Astrocyte of the spinal cord (primary cell): ENCODE measurements at regions not wholly inside any gene's neighbourhood (a gene's known extent, or its start where the extent isn't known, plus 50 kb on each side); places are given as distances from the start of the nearest gene placed in this dataset.
"Not testable (repeated sequence)": the region's sequence is repeated elsewhere in the genome, so short reads cannot be mapped to it uniquely, and the experiment has no call there.

Source experiments
- DNase-seq: peaks from one replicate; pipeline ENCODE4 v3.0.0; 2011; ENCODE audit warnings: low read depth, low spot score
- H3K4me3 ChIP-seq: 2 replicates; pipeline ENCODE4 v1.5.1; 2011; ENCODE audit warnings: low read depth, mild to moderate bottlenecking, low read length, moderate library complexity
- in situ Hi-C: cut with HindIII; loops from 2 replicates; pipeline ENCODE4 v1.10.0; 2017; ENCODE audit warnings: low sequenced_read_pairs
- TF ChIP-seq, protein P1 (sequence below): IDR thresholded peaks from 2 replicates; pipeline ENCODE4 v1.5.1; 2012; ENCODE audit warnings: low read depth, mild to moderate bottlenecking, low read length, inconsistent platforms

DNA sequence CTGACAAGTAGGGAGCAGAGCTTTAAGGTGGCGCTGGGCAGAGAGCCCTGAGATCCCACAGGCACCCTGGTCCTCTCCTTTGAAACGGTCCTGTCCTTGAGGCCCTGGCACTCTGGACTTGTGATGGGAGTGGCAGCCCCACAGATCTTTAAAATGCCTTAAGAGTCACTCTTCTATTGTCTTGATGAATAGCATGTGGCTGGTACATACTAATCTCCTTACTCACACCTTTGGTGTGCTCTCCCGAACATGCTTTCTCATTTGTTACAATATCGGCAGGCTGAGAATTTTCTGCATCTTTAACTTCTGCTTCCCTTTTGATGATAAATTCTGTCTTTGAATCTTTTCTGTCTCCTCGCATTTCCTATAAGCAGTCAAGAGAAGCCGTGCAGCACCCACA is 333.8 kb downstream of the TFAP2A start:
- TF ChIP-seq, protein P1, sequence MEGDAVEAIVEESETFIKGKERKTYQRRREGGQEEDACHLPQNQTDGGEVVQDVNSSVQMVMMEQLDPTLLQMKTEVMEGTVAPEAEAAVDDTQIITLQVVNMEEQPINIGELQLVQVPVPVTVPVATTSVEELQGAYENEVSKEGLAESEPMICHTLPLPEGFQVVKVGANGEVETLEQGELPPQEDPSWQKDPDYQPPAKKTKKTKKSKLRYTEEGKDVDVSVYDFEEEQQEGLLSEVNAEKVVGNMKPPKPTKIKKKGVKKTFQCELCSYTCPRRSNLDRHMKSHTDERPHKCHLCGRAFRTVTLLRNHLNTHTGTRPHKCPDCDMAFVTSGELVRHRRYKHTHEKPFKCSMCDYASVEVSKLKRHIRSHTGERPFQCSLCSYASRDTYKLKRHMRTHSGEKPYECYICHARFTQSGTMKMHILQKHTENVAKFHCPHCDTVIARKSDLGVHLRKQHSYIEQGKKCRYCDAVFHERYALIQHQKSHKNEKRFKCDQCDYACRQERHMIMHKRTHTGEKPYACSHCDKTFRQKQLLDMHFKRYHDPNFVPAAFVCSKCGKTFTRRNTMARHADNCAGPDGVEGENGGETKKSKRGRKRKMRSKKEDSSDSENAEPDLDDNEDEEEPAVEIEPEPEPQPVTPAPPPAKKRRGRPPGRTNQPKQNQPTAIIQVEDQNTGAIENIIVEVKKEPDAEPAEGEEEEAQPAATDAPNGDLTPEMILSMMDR, result no peak
- no peak overlapping the region for H3K4me3 ChIP-seq
- no peak for DNase-seq
- in situ Hi-C loops, result no loop called here

DNA sequence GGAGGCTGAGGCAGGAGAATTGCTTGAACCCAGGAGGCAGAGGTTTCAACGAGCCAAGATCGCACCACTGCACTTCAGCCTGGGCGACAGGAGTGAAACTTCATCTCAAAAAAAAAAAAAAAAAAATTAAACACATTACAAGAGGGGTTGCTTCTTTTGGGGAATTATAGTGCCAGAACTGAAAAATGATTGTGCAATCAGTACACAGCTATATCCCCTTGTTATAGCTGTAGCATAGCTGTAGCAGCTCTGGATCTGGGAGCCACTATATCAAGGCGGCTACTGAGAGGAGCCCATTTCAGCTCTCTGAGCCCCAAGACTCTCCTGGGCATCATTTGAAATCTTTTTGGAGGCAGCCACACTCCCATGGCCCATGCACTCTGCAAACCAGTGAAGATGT is 334.3 kb downstream of the TFAP2A start:
- H3K4me3 ChIP-seq, result no peak overlapping the region
- in situ Hi-C loops, result no loop called here
- TF ChIP-seq, protein P1, result no peak
- no peak for DNase-seq

DNA sequence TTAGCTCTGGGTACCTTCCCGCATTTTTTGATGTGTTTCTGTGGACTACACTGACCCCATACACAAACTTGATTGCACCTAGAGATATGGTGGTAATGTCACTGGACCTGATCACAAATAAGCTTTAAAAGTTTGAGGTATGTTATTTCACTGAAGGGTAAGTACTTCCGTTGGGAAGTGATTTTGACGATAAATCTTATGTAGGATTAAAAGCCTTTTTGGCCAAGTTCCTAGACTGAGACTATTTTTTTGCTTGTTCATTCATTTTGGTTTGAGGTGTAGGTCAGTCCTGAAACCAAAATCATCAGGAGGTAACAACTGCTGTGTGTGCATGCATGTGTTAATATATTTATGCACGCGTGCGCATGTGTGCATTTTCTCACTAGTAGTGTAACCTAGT is 336.3 kb downstream of the TFAP2A start:
- in situ Hi-C loops, result no loop called here
- TF ChIP-seq, protein P1, result no peak
- no peak overlapping the region for H3K4me3 ChIP-seq
- no peak for DNase-seq

DNA sequence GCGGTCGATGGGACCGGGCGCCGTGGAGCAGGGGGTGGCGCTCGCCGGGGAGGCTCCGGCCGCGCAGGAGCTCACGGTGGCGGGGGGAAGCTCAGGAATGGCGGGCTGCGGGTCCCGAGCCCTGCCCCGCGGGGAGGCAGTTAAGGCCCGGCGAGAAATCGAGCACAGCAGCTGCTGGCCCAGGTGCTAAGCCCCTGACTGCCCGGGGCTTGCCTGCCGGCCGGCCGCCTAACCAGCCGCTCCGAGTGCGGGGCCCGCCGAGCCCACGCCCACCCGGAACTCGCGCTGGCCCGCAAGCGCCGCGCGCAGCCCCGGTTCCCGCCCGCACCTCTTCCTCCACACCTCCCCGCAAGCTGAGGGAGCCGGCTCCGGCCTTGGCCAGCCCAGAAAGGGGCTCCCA is 340.1 kb downstream of the TFAP2A start:
- H3K4me3 ChIP-seq, DNase-seq, in situ Hi-C loops: not testable (repeated sequence)

DNA sequence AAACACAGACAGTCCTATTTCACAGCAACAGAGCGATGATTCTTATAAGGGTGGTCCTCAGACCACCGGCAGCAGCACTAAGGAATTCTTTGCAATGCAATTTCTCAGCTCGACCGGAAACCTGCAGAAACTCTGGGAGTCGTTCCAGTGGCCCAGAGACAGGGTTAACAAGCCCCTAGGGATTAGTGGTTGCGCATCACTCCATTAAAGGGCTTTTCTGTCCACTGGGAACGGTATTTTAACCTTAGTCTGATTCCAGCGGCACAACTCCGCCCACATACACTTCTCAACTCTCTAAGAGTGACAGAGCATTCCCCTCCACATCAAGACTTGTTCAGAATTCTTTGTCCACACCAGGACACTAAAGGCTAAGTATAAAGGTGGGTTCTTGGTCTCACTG is 341.5 kb downstream of the TFAP2A start:
- H3K4me3 ChIP-seq, result no peak overlapping the region
- in situ Hi-C loops, result no loop called here
- TF ChIP-seq, protein P1, result no peak
- no peak for DNase-seq

DNA sequence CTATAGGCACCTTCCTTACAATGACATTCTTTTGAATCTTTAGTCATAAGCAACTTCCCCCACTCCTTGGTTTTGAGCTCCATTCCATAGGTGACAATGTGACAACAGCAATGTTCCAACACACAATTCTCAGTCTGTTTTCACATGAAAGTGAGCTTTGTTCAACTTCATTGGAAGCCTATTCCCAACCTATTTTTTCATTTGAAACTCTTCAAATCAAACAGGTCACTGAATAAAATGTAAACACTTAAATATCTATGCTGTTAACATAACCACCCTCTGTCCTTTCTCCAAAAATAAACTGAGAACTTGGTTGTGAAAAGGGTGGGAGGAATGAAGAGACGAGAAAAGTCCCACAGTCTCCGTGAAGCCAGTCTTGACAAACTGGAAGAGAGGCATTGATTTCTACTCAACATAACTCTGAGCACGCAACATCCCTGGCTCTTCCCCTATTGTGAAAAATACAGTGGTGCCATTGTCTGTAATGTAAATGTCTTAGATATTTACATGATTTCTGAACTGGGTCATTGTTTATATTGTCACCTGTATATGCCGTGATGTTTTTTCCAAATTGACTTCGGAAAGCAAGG is 343.1 kb downstream of the TFAP2A start:
- TF ChIP-seq, protein P1, result no peak
- in situ Hi-C loops, result no loop called here
- H3K4me3 ChIP-seq, result no peak overlapping the region
- DNase-seq, result no peak

DNA sequence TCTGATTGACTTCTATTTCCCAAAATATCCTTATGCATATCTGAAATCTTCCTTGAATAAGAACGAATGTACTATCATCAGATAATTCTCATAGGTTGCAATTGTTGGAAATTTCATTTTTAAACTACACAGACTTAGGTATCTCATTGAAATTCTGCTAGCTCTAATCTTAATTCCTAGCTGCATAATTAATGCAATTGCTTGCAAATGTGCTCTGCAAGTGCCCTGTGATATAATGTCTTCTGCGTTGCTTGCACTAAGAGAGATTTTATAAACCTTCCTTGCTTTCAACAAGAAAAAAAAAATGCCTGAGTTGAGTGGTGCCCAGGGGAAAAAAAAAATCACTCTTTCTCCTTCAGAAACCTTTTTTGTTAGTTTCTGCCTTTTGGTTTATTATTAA is 354.9 kb downstream of the TFAP2A start:
- TF ChIP-seq, protein P1, result no peak
- no peak for DNase-seq
- in situ Hi-C loops, result no loop called here
- no peak overlapping the region for H3K4me3 ChIP-seq
